ENCODE measurements at regions not wholly inside any gene's neighbourhood (a gene's known extent, or its start where the extent isn't known, plus 50 kb on each side); places are given as distances from the start of the nearest gene placed in this dataset.

DNA sequence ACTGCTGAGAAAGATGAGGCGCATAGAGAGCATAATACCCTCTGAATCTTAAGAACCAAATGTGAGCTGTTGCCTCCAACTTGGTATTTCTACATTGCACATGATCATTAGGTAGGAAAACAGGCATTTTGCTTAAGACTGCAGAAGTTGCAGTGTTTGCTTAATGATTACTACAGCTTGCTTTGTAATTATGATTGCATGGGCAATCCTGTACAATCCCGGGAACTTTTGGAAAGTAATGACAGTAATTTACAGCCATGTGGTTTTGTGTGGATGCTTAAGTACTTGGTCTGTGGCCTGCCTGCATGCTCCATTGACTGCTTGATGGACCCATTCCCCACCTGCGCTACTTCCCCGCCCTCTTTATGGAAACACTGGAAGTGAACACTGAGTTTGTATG lies 301.1 kb downstream of the DIPK2A start:
- H3K4me3 ChIP-seq (ENCODE audit: low read depth, low read length) = no peak overlapping the region
- CTCF ChIA-PET = no interaction called here
- TF ChIP-seq, protein P1, sequence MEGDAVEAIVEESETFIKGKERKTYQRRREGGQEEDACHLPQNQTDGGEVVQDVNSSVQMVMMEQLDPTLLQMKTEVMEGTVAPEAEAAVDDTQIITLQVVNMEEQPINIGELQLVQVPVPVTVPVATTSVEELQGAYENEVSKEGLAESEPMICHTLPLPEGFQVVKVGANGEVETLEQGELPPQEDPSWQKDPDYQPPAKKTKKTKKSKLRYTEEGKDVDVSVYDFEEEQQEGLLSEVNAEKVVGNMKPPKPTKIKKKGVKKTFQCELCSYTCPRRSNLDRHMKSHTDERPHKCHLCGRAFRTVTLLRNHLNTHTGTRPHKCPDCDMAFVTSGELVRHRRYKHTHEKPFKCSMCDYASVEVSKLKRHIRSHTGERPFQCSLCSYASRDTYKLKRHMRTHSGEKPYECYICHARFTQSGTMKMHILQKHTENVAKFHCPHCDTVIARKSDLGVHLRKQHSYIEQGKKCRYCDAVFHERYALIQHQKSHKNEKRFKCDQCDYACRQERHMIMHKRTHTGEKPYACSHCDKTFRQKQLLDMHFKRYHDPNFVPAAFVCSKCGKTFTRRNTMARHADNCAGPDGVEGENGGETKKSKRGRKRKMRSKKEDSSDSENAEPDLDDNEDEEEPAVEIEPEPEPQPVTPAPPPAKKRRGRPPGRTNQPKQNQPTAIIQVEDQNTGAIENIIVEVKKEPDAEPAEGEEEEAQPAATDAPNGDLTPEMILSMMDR (IDR thresholded peaks at IDR 0.05; ENCODE audit: low read depth, low read length) = no peak
- peaks cover 2% of the 10 kb centered on the region for H3K27me3 ChIP-seq (ENCODE audit: control insufficient read depth, insufficient read depth, low read length)
- no peak overlapping the region for H3K27ac ChIP-seq (ENCODE audit: low read depth, low read length)
- DNase-seq (ENCODE audit: low read depth, low spot score) = no peak
- H3K9me3 ChIP-seq (ENCODE audit: control insufficient read depth, insufficient read depth, low read length) = no peaks in the 10 kb centered on the region
- POLR2A ChIA-PET = no interaction called here

DNA sequence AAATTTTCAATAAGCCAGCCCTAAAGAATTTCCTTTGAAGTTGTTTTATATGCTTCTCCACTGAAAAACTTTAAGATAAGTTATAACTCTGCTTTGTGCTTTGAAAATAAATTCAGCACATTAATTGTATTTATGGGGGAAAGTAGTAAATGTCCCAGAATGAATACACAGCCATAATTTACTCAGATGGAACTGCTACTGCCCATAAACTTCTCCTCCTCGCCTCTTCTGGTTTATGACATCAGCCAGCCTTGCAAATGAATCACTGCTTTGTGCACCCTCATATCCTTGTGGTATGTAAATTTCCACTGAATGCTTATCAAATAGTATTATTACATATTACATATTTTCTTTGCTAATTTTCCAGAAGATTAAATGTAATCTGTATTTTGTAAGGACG lies 302.0 kb downstream of the DIPK2A start:
- Histone ChIP-seq H3K4me3 (ENCODE audit: low read depth, low read length) (no peak overlapping the region), H3K27ac (ENCODE audit: low read depth, low read length) (no peak overlapping the region), H3K27me3 (ENCODE audit: control insufficient read depth, insufficient read depth, low read length) (peaks cover 2% of the 10 kb centered on the region), H3K9me3 (ENCODE audit: control insufficient read depth, insufficient read depth, low read length) (no peaks in the 10 kb centered on the region)
- POLR2A ChIA-PET = no interaction called here
- CTCF ChIA-PET = no interaction called here
- TF ChIP-seq, protein P1 (IDR thresholded peaks at IDR 0.05; ENCODE audit: low read depth, low read length) = no peak
- DNase-seq (ENCODE audit: low read depth, low spot score) = no peak

DNA sequence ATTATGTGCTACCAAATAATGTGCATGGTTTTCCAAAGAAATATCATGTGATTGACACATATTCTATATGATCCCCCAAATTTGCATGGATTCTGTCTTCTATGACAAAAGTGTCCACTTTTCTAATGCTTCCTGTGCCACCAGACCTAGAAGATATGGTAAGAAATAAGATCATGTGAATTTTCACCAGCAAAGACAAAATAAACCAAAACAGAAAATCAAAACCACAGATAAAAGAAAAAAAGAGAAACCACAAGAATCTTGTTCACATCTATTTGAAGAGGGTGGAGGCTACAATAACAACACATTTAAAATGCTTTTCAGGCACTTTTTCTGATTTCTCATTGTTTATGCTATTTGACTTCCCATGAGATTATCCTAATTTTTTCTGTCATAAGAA lies 303.4 kb downstream of the DIPK2A start:
- Histone ChIP-seq H3K27me3 (ENCODE audit: control insufficient read depth, insufficient read depth, low read length) (peaks cover 2% of the 10 kb centered on the region), H3K27ac (ENCODE audit: low read depth, low read length) (no peak overlapping the region), H3K4me3 (ENCODE audit: low read depth, low read length) (no peak overlapping the region), H3K9me3 (ENCODE audit: control insufficient read depth, insufficient read depth, low read length) (no peaks in the 10 kb centered on the region)
- ChIA-PET CTCF (no interaction called here), POLR2A (no interaction called here)
- DNase-seq (ENCODE audit: low read depth, low spot score) = no peak
- TF ChIP-seq, protein P1 (IDR thresholded peaks at IDR 0.05; ENCODE audit: low read depth, low read length) = no peak

DNA sequence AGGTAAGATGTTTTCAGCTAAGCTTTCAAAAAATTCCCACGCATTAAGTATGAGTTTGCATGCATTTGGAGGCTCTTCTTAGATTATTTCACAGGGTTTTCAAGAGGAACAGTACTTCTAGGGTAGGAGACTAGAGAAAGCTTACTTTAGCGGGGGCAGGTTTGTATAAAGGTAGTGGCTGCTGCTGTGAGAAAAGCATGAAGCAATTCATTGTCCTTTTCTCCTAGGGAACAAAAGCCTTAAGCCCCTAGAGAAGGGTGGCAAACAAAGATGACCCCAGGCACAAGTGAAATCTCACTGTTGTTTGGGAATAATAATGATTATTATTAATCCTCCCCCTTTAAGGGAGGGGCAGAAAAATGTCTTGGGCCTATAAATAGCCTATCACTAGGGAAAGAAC lies 310.7 kb downstream of the DIPK2A start:
- H3K9me3 ChIP-seq (ENCODE audit: control insufficient read depth, insufficient read depth, low read length) = no peaks in the 10 kb centered on the region
- no peak for DNase-seq (ENCODE audit: low read depth, low spot score)
- H3K27me3 ChIP-seq (ENCODE audit: control insufficient read depth, insufficient read depth, low read length) = no peaks in the 10 kb centered on the region
- TF ChIP-seq, protein P1 (IDR thresholded peaks at IDR 0.05; ENCODE audit: low read depth, low read length) = no peak
- ChIA-PET CTCF (no interaction called here), POLR2A (no interaction called here)
- H3K4me3 ChIP-seq (ENCODE audit: low read depth, low read length) = no peak overlapping the region
- H3K27ac ChIP-seq (ENCODE audit: low read depth, low read length) = no peak overlapping the region

DNA sequence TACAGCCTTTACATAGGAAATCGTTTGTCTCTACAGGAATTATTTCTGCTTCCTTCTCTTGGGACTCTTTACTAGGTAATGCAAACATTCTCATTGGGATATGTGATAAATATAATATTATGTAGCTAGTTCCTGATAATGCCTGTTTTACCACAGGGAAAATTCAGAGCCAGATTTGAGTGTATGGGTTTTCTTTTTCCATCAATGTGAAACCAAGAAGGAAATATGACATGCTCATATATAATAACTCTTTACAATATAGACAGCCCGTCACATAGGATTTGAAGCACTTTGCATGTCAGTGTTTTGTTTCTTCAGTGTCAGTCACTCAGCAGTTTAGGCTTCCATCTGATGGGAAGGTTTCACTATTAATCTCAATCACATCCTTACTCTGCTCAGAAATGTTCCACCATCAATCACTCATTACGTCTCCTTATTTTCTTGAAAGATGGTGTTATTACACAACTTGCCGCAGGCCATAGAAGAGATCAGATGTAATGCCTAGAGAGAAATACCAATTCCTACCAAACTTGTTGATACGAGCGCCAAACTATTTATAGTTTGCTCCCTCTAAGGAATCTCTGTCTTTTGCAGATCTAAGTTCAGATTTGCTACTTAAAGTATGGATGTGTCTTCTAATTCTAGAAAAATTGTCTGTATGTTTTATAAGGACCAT lies 314.8 kb downstream of the DIPK2A start:
- Histone ChIP-seq H3K27me3 (ENCODE audit: control insufficient read depth, insufficient read depth, low read length) (no peaks in the 10 kb centered on the region), H3K27ac (ENCODE audit: low read depth, low read length) (no peak overlapping the region), H3K9me3 (ENCODE audit: control insufficient read depth, insufficient read depth, low read length) (no peaks in the 10 kb centered on the region), H3K4me3 (ENCODE audit: low read depth, low read length) (no peak overlapping the region)
- TF ChIP-seq, protein P1 (IDR thresholded peaks at IDR 0.05; ENCODE audit: low read depth, low read length) = no peak
- CTCF ChIA-PET = no interaction called here
- POLR2A ChIA-PET = no interaction called here
- no peak for DNase-seq (ENCODE audit: low read depth, low spot score)
